ENCODE measurements at regions not wholly inside any gene's neighbourhood (a gene's known extent, or its start where the extent isn't known, plus 50 kb on each side); places are given as distances from the start of the nearest gene placed in this dataset.

DNA sequence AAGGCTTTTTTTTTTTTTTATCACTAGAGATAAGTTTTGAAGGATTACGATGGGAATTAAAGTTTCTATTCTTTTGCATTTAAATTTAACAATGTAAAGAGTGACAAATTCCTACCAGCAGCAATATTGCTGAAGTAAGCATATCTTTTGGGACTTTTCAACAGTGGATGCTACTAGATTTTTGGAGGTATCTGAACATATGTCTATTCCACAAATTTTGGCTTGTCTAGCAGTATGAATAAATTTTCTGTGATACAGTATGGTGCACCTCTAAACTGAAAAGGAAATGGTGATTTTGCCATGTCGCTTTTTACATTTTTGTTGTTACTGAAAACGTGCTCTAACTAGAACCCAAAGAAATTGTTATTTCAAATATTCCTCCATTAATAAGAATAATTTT lies 368.3 kb upstream of the MANEA start:
- no peak overlapping the region for H3K4me3 ChIP-seq (ENCODE audit: low read depth, low read length)
- TF ChIP-seq, protein P1, sequence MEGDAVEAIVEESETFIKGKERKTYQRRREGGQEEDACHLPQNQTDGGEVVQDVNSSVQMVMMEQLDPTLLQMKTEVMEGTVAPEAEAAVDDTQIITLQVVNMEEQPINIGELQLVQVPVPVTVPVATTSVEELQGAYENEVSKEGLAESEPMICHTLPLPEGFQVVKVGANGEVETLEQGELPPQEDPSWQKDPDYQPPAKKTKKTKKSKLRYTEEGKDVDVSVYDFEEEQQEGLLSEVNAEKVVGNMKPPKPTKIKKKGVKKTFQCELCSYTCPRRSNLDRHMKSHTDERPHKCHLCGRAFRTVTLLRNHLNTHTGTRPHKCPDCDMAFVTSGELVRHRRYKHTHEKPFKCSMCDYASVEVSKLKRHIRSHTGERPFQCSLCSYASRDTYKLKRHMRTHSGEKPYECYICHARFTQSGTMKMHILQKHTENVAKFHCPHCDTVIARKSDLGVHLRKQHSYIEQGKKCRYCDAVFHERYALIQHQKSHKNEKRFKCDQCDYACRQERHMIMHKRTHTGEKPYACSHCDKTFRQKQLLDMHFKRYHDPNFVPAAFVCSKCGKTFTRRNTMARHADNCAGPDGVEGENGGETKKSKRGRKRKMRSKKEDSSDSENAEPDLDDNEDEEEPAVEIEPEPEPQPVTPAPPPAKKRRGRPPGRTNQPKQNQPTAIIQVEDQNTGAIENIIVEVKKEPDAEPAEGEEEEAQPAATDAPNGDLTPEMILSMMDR (IDR thresholded peaks at IDR 0.05; ENCODE audit: borderline replicate concordance, insufficient read depth, low read depth, low read length): no peak

DNA sequence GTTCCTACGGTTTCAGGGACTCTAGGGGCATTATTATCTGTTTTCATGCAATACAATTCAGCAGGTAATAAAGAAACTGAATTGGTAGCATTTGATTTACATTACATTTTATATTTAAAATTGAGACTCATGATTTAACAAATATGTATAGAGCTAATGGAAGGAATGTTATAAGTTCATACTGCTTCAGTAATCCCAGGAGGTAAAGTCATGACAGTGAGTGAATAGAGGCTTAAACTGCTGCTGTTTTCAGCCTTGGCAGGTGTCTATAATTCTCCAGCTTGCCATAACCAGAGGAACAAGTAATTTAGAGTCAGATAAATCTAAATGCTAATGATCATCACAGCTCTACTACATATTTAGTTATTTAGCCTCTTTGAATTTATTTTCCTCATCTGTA lies 360.8 kb upstream of the MANEA start:
- TF ChIP-seq, protein P1 (IDR thresholded peaks at IDR 0.05; ENCODE audit: borderline replicate concordance, insufficient read depth, low read depth, low read length): no peak
- no peak overlapping the region for H3K4me3 ChIP-seq (ENCODE audit: low read depth, low read length)

DNA sequence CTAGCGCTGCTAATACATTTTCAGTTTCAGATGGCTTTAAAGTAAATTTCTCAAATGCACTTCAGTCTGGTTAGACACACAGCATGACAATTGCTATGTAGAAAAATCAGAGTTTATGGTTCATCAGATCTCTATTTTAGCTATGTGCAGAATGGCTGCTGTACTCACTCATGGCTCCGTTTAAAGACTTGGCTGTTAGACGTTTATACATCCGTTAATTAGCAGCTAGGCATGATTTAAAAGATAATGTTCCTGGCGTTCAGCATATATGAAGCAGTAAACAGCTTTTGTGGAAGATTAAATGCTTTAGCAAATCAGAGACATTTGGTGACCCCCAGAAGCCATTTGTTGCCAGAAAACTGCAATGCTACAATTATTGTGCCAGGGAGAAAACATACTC lies 350.0 kb upstream of the MANEA start:
- TF ChIP-seq, protein P1 (IDR thresholded peaks at IDR 0.05; ENCODE audit: borderline replicate concordance, insufficient read depth, low read depth, low read length): no peak
- H3K4me3 ChIP-seq (ENCODE audit: low read depth, low read length): no peak overlapping the region

DNA sequence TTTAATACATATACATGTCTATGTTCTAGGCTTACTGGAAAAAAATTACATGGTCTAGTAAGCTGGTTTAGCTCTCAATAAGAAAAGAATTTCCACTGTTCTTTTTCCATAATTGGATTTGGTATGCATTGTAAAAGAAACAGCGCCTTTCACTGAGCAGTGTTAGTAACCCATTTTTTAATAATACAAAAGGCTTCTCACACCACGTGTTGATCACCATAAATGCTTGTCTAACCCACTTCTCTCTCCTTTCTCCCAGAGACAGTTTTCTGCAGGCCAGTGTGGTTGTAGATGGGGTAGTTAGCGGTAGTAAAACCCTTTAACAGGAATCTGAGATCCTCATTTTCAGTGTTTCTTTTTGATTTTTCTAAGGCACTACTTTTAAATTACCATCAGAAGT lies 348.7 kb upstream of the MANEA start:
- TF ChIP-seq, protein P1 (IDR thresholded peaks at IDR 0.05; ENCODE audit: borderline replicate concordance, insufficient read depth, low read depth, low read length): no peak
- H3K4me3 ChIP-seq (ENCODE audit: low read depth, low read length): no peak overlapping the region

DNA sequence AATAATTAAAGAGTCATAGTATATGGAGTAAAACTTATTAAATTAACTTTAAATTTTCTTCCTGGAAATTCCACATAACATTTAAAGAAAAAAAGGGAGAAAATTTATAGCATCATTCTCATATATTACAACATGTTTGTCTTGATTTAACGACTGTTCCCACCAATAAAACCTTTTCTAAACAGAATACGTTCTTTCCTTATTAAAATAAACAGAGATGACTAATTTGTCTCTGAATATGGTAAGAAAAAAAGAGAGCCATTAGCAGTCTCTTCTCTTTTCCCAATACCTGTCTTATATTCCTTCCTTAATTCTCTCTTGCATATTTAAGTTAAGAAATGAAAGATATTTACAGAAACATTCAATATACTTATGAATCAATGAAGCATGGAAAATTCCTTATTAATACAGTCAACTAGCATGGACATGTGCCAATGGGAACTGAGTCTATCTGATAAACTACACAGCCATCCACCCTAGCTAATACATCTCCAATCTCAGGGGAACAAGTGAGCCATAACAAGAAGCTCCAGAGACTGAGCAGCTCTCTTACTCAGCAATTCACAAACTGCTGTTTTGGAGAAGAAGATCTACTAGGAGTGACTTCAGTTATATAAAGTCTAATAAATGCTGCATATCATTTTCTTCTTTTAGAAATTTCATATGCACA lies 347.1 kb upstream of the MANEA start:
- TF ChIP-seq, protein P1 (IDR thresholded peaks at IDR 0.05; ENCODE audit: borderline replicate concordance, insufficient read depth, low read depth, low read length): no peak

DNA sequence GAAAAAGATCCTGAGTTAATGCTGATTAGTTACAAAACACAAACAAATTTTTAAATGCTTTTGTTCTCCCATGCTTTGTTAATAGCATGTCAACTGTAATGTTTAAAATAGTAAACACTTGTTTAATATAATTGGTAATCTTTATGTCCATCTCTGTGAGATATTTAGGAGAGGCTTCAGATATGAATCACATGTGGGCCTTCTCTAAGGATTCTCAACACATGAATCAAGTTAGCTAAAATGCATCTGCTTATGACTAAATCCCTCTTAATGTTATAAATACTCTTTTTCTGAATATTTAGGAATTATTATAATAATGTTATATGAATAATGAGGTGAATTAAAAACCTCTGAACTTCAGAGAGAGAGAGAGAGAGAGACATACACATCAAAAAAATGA lies 345.9 kb upstream of the MANEA start:
- no peak overlapping the region for H3K4me3 ChIP-seq (ENCODE audit: low read depth, low read length)
- TF ChIP-seq, protein P1 (IDR thresholded peaks at IDR 0.05; ENCODE audit: borderline replicate concordance, insufficient read depth, low read depth, low read length): no peak

More for the DNA sequence above, 347.1 kb upstream of the MANEA start:
- no peak overlapping the region for H3K4me3 ChIP-seq (ENCODE audit: low read depth, low read length)

DNA sequence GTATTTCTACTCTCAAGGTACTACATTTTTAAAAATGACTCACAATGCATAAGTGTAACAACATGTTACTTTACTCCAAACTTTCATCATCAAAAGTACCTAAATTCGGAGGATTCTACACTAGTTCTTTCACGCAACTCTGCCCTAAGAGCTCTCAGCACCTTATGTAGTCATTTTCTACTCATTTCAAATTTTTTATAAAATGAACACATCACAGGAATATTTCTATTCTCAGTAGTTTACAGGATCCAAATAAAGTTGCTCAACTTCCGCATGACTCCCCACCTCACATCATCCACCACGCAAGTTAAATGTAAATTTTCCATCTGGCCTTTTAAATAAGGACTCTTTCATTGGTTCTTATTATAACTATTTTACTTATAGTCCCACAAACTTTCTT lies 344.9 kb upstream of the MANEA start:
- no peak overlapping the region for H3K4me3 ChIP-seq (ENCODE audit: low read depth, low read length)
- TF ChIP-seq, protein P1 (IDR thresholded peaks at IDR 0.05; ENCODE audit: borderline replicate concordance, insufficient read depth, low read depth, low read length): no peak
